Colonic mucosa (tissue), 4 donors: ENCODE measurements at regions not wholly inside any gene's neighbourhood (a gene's known extent, or its start where the extent isn't known, plus 50 kb on each side); places are given as distances from the start of the nearest gene placed in this dataset.

Experiments used
- DNase-seq: peaks from one replicate; pipeline ENCODE4 v3.0.0-alpha.2; 2020
- H3K27ac ChIP-seq: fragments of 200-600 bp; one replicate; pipeline ENCODE4 v1.8.0; 2021
- H3K27me3 ChIP-seq: fragments of 200-600 bp; one replicate; pipeline ENCODE4 v1.8.0; 2021
- H3K36me3 ChIP-seq: fragments of 200-600 bp; one replicate; pipeline ENCODE4 v1.8.0; 2021
- H3K4me1 ChIP-seq: fragments of 200-600 bp; one replicate; pipeline ENCODE4 v1.8.0; 2021; ENCODE audit warnings: mild to moderate bottlenecking
- H3K4me3 ChIP-seq: fragments of 200-600 bp; one replicate; pipeline ENCODE4 v1.8.0; 2021
- H3K9ac ChIP-seq, 2 donors: one replicate each; pipeline ENCODE4 v1.7.0; 2013; ENCODE audit warnings: control low read depth in 2 of 2, low read depth in 2 of 2, low read length in 2 of 2
- H3K9me3 ChIP-seq: fragments of 200-600 bp; one replicate; pipeline ENCODE4 v1.8.0; 2021
- CTCF ChIP-seq: fragments of 200-600 bp; IDR thresholded peaks from one replicate; pipeline ENCODE4 v1.8.0; 2022; ENCODE audit warnings: antibody characterized with exemption, mild to moderate bottlenecking
- intact Hi-C: fragments of 100-400 bp; cut with DNase I; formaldehyde crosslinking; loops from one replicate; pipeline ENCODE4 v1.14.1; 2022
- donor health status: healthy.
- donor health status: DM: no; HTN: no; CAD: no.
- donor health status: DM: no; HTN: no; CAD: no.

GRCh38 chr1:72885017-72885416, 602.7 kb upstream of the NEGR1 start:
- no peak for DNase-seq
- Histone ChIP-seq H3K4me1 (no peaks in the 10 kb centered on the region), H3K27me3 (no peaks in the 10 kb centered on the region), H3K9me3 (no peaks in the 10 kb centered on the region), H3K27ac (no peak overlapping the region), H3K9ac (no peak overlapping the region), H3K36me3 (no peaks in the 10 kb centered on the region), H3K4me3 (no peak overlapping the region)
- intact Hi-C loops, result no loop called here
- TF ChIP-seq CTCF, result no peak

- DNase-seq, result no peak
- intact Hi-C loops, result no loop called here
- H3K4me3 ChIP-seq, result no peak overlapping the region
- TF ChIP-seq CTCF, result no peak
- no peaks in the 10 kb centered on the region for H3K36me3 ChIP-seq
- H3K9me3 ChIP-seq, result no peaks in the 10 kb centered on the region
- no peaks in the 10 kb centered on the region for H3K27me3 ChIP-seq
- H3K4me1 ChIP-seq, result no peaks in the 10 kb centered on the region
- no peak overlapping the region for H3K27ac ChIP-seq
- no peak overlapping the region for H3K9ac ChIP-seq
Measured at GRCh38 chr1:72869873-72870272, 587.5 kb upstream of the NEGR1 start.

- no peak for TF ChIP-seq CTCF
- no peaks in the 10 kb centered on the region for H3K4me1 ChIP-seq
- H3K9me3 ChIP-seq, result no peaks in the 10 kb centered on the region
- intact Hi-C loops, result no loop called here
- DNase-seq, result no peak
- no peak overlapping the region for H3K4me3 ChIP-seq
- no peak overlapping the region for H3K27ac ChIP-seq
- H3K9ac ChIP-seq, result no peak overlapping the region
- no peaks in the 10 kb centered on the region for H3K36me3 ChIP-seq
- H3K27me3 ChIP-seq, result no peaks in the 10 kb centered on the region
Measured at GRCh38 chr1:72869441-72869840, 587.1 kb upstream of the NEGR1 start.

- no peak for TF ChIP-seq CTCF
- intact Hi-C loops, result no loop called here
- no peak for DNase-seq
Measured at GRCh38 chr1:72851597-72851996, 569.3 kb upstream of the NEGR1 start.

GRCh38 chr1:72848997-72849396, 566.7 kb upstream of the NEGR1 start:
- Histone ChIP-seq H3K9me3 (no peaks in the 10 kb centered on the region), H3K36me3 (no peaks in the 10 kb centered on the region), H3K4me3 (no peak overlapping the region), H3K9ac (no peak overlapping the region), H3K27me3 (no peaks in the 10 kb centered on the region), H3K27ac (no peak overlapping the region), H3K4me1 (no peaks in the 10 kb centered on the region)
- TF ChIP-seq CTCF, result no peak
- no peak for DNase-seq
- intact Hi-C loops, result no loop called here

More at GRCh38 chr1:72851597-72851996, 569.3 kb upstream of the NEGR1 start:
- Histone ChIP-seq H3K4me3 (no peak overlapping the region), H3K4me1 (no peaks in the 10 kb centered on the region), H3K27ac (no peak overlapping the region), H3K27me3 (no peaks in the 10 kb centered on the region), H3K36me3 (no peaks in the 10 kb centered on the region), H3K9me3 (no peaks in the 10 kb centered on the region), H3K9ac (no peak overlapping the region)

GRCh38 chr1:72847651-72848050, 565.3 kb upstream of the NEGR1 start:
- DNase-seq, result no peak
- H3K36me3 ChIP-seq, result no peaks in the 10 kb centered on the region
- no peak for TF ChIP-seq CTCF
- no peaks in the 10 kb centered on the region for H3K27me3 ChIP-seq
- H3K4me1 ChIP-seq, result no peaks in the 10 kb centered on the region
- H3K9me3 ChIP-seq, result no peaks in the 10 kb centered on the region
- no peak overlapping the region for H3K9ac ChIP-seq
- intact Hi-C loops, result no loop called here
- no peak overlapping the region for H3K27ac ChIP-seq
- no peak overlapping the region for H3K4me3 ChIP-seq
